Liver (tissue), 3 donors: ENCODE measurements at regions not wholly inside any gene's neighbourhood (a gene's known extent, or its start where the extent isn't known, plus 50 kb on each side); places are given as distances from the start of the nearest gene placed in this dataset.

Source experiments
- CTCF ChIP-seq: fragments of 150-350 bp; IDR thresholded peaks from 2 replicates; pipeline ENCODE4 v1.5.1; 2017; ENCODE audit warnings: improper control_type of control experiment, low read depth, low read length; ENCODE audit not compliant: missing input control
- EGR1 ChIP-seq, 2 donors: IDR thresholded peaks; 2 replicates each; pipeline ENCODE4 v1.6.1; 2016 to 2018; ENCODE audit warnings: antibody characterized with exemption in 2 of 2, low read depth in 2 of 2
- HNF4G ChIP-seq: IDR thresholded peaks from 2 replicates; pipeline ENCODE4 v1.6.1; 2016; ENCODE audit warnings: antibody characterized with exemption
- RAD21 ChIP-seq, 2 donors: IDR thresholded peaks; 2 replicates each; pipeline ENCODE4 v1.6.1; 2016; ENCODE audit warnings: antibody characterized with exemption in 2 of 2, mild to moderate bottlenecking in 2 of 2
- TAF1 ChIP-seq: conservative IDR thresholded peaks from 2 replicates; pipeline ENCODE4 v1.6.1; 2016; ENCODE audit warnings: antibody characterized with exemption, mild to moderate bottlenecking
- donor health status: healthy.
- donor health status: healthy.

GRCh38 chr2:234640657-234641056 is 143.8 kb upstream of the ARL4C start:
- TF ChIP-seq CTCF (no peak), TAF1 (no peak), HNF4G (no peak), RAD21 (IDR thresholded peaks at IDR 0.05) (no peak), EGR1 (IDR thresholded peaks at IDR 0.05; ENCODE audit: low read depth in 2 of 2) (no peak)
